ENCODE measurements at regions not wholly inside any gene's neighbourhood (a gene's known extent, or its start where the extent isn't known, plus 50 kb on each side); places are given as distances from the start of the nearest gene placed in this dataset.

DNA sequence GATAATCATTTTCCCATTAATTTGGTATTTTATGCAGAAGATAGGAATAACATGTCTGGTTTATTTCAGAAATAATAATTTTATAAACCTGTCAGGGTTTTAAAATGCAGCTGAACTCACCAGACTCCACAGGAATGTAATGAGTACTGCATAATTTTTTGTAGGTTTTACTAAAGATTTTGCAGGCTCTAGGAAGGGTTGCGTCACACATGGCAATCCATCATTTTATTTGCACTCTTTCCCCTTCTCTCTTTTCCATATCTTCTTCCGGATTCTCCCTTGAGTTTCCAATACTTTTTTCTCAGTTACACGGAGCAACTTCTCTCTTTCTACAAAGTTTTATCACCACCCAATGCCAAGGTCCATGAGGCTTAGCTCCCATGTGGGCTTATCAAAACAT, 234.7 kb downstream of the NFKBIZ start:
- TF ChIP-seq, protein P1, sequence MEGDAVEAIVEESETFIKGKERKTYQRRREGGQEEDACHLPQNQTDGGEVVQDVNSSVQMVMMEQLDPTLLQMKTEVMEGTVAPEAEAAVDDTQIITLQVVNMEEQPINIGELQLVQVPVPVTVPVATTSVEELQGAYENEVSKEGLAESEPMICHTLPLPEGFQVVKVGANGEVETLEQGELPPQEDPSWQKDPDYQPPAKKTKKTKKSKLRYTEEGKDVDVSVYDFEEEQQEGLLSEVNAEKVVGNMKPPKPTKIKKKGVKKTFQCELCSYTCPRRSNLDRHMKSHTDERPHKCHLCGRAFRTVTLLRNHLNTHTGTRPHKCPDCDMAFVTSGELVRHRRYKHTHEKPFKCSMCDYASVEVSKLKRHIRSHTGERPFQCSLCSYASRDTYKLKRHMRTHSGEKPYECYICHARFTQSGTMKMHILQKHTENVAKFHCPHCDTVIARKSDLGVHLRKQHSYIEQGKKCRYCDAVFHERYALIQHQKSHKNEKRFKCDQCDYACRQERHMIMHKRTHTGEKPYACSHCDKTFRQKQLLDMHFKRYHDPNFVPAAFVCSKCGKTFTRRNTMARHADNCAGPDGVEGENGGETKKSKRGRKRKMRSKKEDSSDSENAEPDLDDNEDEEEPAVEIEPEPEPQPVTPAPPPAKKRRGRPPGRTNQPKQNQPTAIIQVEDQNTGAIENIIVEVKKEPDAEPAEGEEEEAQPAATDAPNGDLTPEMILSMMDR (conservative IDR thresholded peaks at IDR 0.05; ENCODE audit: low read length) = no peak
- no peak for TF ChIP-seq EZH2phosphoT487 (IDR thresholded peaks at IDR 0.05; ENCODE audit: borderline replicate concordance, low read depth, low read length)
